Stimulated activated naive CD8-positive, alpha-beta T cell treated with anti-CD3 and anti-CD28 coated beads, Interleukin-15, amount 100 ng/mL, for 72 hours (primary cell): ENCODE measurements at regions not wholly inside any gene's neighbourhood (a gene's known extent, or its start where the extent isn't known, plus 50 kb on each side); places are given as distances from the start of the nearest gene placed in this dataset.
A peak's percentile ranks its signal among the peaks of the same experiment; 100 is the strongest.

Experiments used
- ATAC-seq: fragments of 150-1000 bp; cut with Tn5 transposase; 2 replicates; pipeline ENCODE4 v1.10.0; 2021; ENCODE audit warnings: mild to moderate bottlenecking, moderate library complexity
- DNase-seq, 2 donors: peaks; one replicate each; pipeline ENCODE4 v3.0.0; 2021 to 2022
- H3K27ac Mint-ChIP-seq, 2 donors: one replicate each; pipeline ENCODE4 v1.8.0; 2022; ENCODE audit warnings: mild to moderate bottlenecking in 2 of 2, mixed read lengths in 2 of 2, moderate library complexity in 2 of 2
- H3K27me3 Mint-ChIP-seq: one replicate; pipeline ENCODE4 v1.8.0; 2022; ENCODE audit warnings: mixed read lengths
- H3K4me1 Mint-ChIP-seq: one replicate; pipeline ENCODE4 v1.8.0; 2022; ENCODE audit warnings: mild to moderate bottlenecking, mixed read lengths
- H3K4me3 Mint-ChIP-seq, 2 donors: one replicate each; pipeline ENCODE4 v1.8.0; 2022; ENCODE audit warnings: mild to moderate bottlenecking in 2 of 2, mixed read lengths in 2 of 2, moderate library complexity in 1 of 2
- H3K9me3 Mint-ChIP-seq, 2 donors: one replicate each; pipeline ENCODE4 v1.8.0; 2022; ENCODE audit warnings: mixed read lengths in 2 of 2

GRCh38 chr21:25422610-25423608 lies 184.4 kb downstream of the MRPL39 start:
- Mint-ChIP-seq H3K9me3 (no peaks in the 10 kb centered on the region), H3K27ac (no peak overlapping the region), H3K27me3 (no peaks in the 10 kb centered on the region), H3K4me3 (peak overlapping the region; percentile 34 to 74), H3K4me1 (peaks cover 68% of the 10 kb centered on the region)
- DNase-seq (no peak), ATAC-seq (no peak)

GRCh38 chr21:25421321-25422028 lies 185.8 kb downstream of the MRPL39 start:
- Mint-ChIP-seq H3K27me3 (no peaks in the 10 kb centered on the region), H3K4me3 (peak overlapping the region; percentile 64 to 82), H3K9me3 (no peaks in the 10 kb centered on the region), H3K4me1 (peaks cover 73% of the 10 kb centered on the region), H3K27ac (peak overlapping the region; percentile 77 to 93)
- DNase-seq (peak; percentile 66 to 76), ATAC-seq (peak; percentile 98)

GRCh38 chr21:25420831-25421230 lies 186.4 kb downstream of the MRPL39 start:
- ATAC-seq (no peak), DNase-seq (no peak)
- H3K4me3 Mint-ChIP-seq, result peak overlapping the region; percentile 64 to 82
- H3K27me3 Mint-ChIP-seq, result no peaks in the 10 kb centered on the region
- H3K4me1 Mint-ChIP-seq, result peaks cover 71% of the 10 kb centered on the region
- H3K9me3 Mint-ChIP-seq, result no peaks in the 10 kb centered on the region
- peak overlapping the region; percentile 77 to 93 for H3K27ac Mint-ChIP-seq

- ATAC-seq, result no peak
- peaks cover 11% of the 10 kb centered on the region in 2 donors for H3K9me3 Mint-ChIP-seq
Observed at GRCh38 chr21:25416669-25417068, 190.6 kb downstream of the MRPL39 start.

GRCh38 chr21:25412100-25412499 lies 195.2 kb downstream of the MRPL39 start:
- ATAC-seq (no peak), DNase-seq (no peak)
- Mint-ChIP-seq H3K4me1 (peaks cover 3% of the 10 kb centered on the region), H3K27me3 (no peaks in the 10 kb centered on the region), H3K4me3 (no peak overlapping the region), H3K27ac (no peak overlapping the region), H3K9me3 (peaks cover 11% of the 10 kb centered on the region in 2 donors)

More at GRCh38 chr21:25416669-25417068, 190.6 kb downstream of the MRPL39 start:
- Mint-ChIP-seq H3K27me3 (no peaks in the 10 kb centered on the region), H3K27ac (no peak overlapping the region), H3K4me3 (no peak overlapping the region), H3K4me1 (peaks cover 40% of the 10 kb centered on the region)
- no peak for DNase-seq

GRCh38 chr21:25409978-25410377 lies 197.3 kb downstream of the MRPL39 start:
- no peak overlapping the region for H3K27ac Mint-ChIP-seq
- H3K27me3 Mint-ChIP-seq, result no peaks in the 10 kb centered on the region
- no peaks in the 10 kb centered on the region for H3K4me1 Mint-ChIP-seq
- no peak for ATAC-seq
- no peak for DNase-seq
- peaks cover 8 to 9% of the 10 kb centered on the region in 2 donors for H3K9me3 Mint-ChIP-seq
- H3K4me3 Mint-ChIP-seq, result no peak overlapping the region

GRCh38 chr21:25408666-25409065 lies 198.6 kb downstream of the MRPL39 start:
- ATAC-seq (no peak), DNase-seq (no peak)
- no peaks in the 10 kb centered on the region for H3K4me1 Mint-ChIP-seq
- H3K27me3 Mint-ChIP-seq, result no peaks in the 10 kb centered on the region
- H3K4me3 Mint-ChIP-seq, result no peak overlapping the region
- H3K27ac Mint-ChIP-seq, result no peak overlapping the region
- H3K9me3 Mint-ChIP-seq, result no peaks in the 10 kb centered on the region

GRCh38 chr21:25406887-25407579 lies 200.2 kb downstream of the MRPL39 start:
- DNase-seq (no peak), ATAC-seq (no peak)
- peaks cover 5 to 9% of the 10 kb centered on the region in 2 donors for H3K9me3 Mint-ChIP-seq
- H3K27ac Mint-ChIP-seq, result no peak overlapping the region
- peaks cover 15% of the 10 kb centered on the region for H3K4me1 Mint-ChIP-seq
- no peak overlapping the region for H3K4me3 Mint-ChIP-seq
- H3K27me3 Mint-ChIP-seq, result peaks cover 5% of the 10 kb centered on the region

- no peak overlapping the region for H3K27ac Mint-ChIP-seq
- peaks cover 24% of the 10 kb centered on the region for H3K4me1 Mint-ChIP-seq
- no peak overlapping the region for H3K4me3 Mint-ChIP-seq
- no peak for ATAC-seq
- peaks cover 9% of the 10 kb centered on the region in 2 donors for H3K9me3 Mint-ChIP-seq
- H3K27me3 Mint-ChIP-seq, result peaks cover 16% of the 10 kb centered on the region
- DNase-seq, result no peak
Observed at GRCh38 chr21:25405984-25406383, 201.3 kb downstream of the MRPL39 start.

GRCh38 chr21:25402134-25402961 lies 204.9 kb downstream of the MRPL39 start:
- H3K4me1 Mint-ChIP-seq, result peaks cover 39% of the 10 kb centered on the region

GRCh38 chr21:25400427-25400826 lies 206.9 kb downstream of the MRPL39 start:
- Mint-ChIP-seq H3K9me3 (peaks cover 9% of the 10 kb centered on the region in 2 donors), H3K4me1 (peaks cover 53% of the 10 kb centered on the region), H3K27me3 (peaks cover 16% of the 10 kb centered on the region), H3K27ac (no peak overlapping the region), H3K4me3 (no peak overlapping the region)
- DNase-seq, result no peak
- ATAC-seq, result no peak

More at GRCh38 chr21:25402134-25402961, 204.9 kb downstream of the MRPL39 start:
- peaks cover 16% of the 10 kb centered on the region for H3K27me3 Mint-ChIP-seq
- peaks cover 9% of the 10 kb centered on the region in 2 donors for H3K9me3 Mint-ChIP-seq
- H3K27ac Mint-ChIP-seq, result peak overlapping the region; percentile 57 to 65
- DNase-seq (peak; percentile 39 to 79), ATAC-seq (peak; percentile 94)
- peak overlapping the region; percentile 28 to 47 for H3K4me3 Mint-ChIP-seq

- Mint-ChIP-seq H3K9me3 (peaks cover 9% of the 10 kb centered on the region in 2 donors), H3K4me3 (no peak overlapping the region), H3K27me3 (peaks cover 16% of the 10 kb centered on the region), H3K4me1 (peaks cover 59% of the 10 kb centered on the region), H3K27ac (no peak overlapping the region)
- ATAC-seq (no peak), DNase-seq (no peak)
Observed at GRCh38 chr21:25398630-25399029, 208.7 kb downstream of the MRPL39 start.

- Mint-ChIP-seq H3K27me3 (peaks cover 3% of the 10 kb centered on the region), H3K27ac (peak overlapping the region; percentile 72 to 94), H3K9me3 (no peaks in the 10 kb centered on the region), H3K4me1 (peaks cover 35% of the 10 kb centered on the region), H3K4me3 (peak overlapping the region; percentile 47 to 48)
- peak; percentile 99 for ATAC-seq
- peak; percentile 80 to 94 for DNase-seq
Observed at GRCh38 chr21:25396135-25396711, 211.1 kb downstream of the MRPL39 start.

- DNase-seq, result no peak
- Mint-ChIP-seq H3K4me1 (peaks cover 22% of the 10 kb centered on the region), H3K27me3 (peaks cover 12% of the 10 kb centered on the region), H3K4me3 (no peak overlapping the region), H3K27ac (no peak overlapping the region), H3K9me3 (no peaks in the 10 kb centered on the region)
- ATAC-seq, result no peak
Observed at GRCh38 chr21:25391777-25392176, 215.5 kb downstream of the MRPL39 start.
